Natural killer cell (primary cell): ENCODE measurements at regions not wholly inside any gene's neighbourhood (a gene's known extent, or its start where the extent isn't known, plus 50 kb on each side); places are given as distances from the start of the nearest gene placed in this dataset.

ENCODE experiments used
- ATAC-seq, 3 donors: fragments of 150-1000 bp in 2 of 3; fragments of 200-7000 bp in 1 of 3; cut with Tn5 transposase; 1 replicate in 1 of 3; 2 replicates in 2 of 3; pipeline ENCODE4 v1.10.0; 2021; ENCODE audit warnings: mild to moderate bottlenecking in 2 of 3, moderate library complexity in 2 of 3
- DNase-seq, 2 donors: peaks; one replicate each; pipeline versions ENCODE4 v3.0.0 to v3.0.0-alpha.2; 2013 to 2021; ENCODE audit warnings: mixed read lengths in 1 of 2
- H3K27ac ChIP-seq: one replicate; pipeline ENCODE4 v1.5.1; 2013; ENCODE audit warnings: mild to moderate bottlenecking, low read length
- H3K27me3 ChIP-seq: one replicate; pipeline ENCODE4 v1.6.1; 2013; ENCODE audit warnings: low read length; ENCODE audit not compliant: control insufficient read depth, insufficient read depth
- H3K36me3 ChIP-seq: one replicate; pipeline ENCODE4 v1.6.1; 2013; ENCODE audit warnings: low read length; ENCODE audit not compliant: control insufficient read depth, insufficient read depth
- H3K4me1 ChIP-seq: one replicate; pipeline ENCODE4 v1.6.1; 2013; ENCODE audit warnings: low read length; ENCODE audit not compliant: control insufficient read depth, insufficient read depth
- H3K4me3 ChIP-seq: one replicate; pipeline ENCODE4 v1.5.1; 2013; ENCODE audit warnings: low read length
- H3K9me3 ChIP-seq: one replicate; pipeline ENCODE4 v1.6.1; 2013; ENCODE audit warnings: low read length; ENCODE audit not compliant: control insufficient read depth, insufficient read depth
- H3K27ac Mint-ChIP-seq, 2 donors: one replicate each; pipeline ENCODE4 v1.8.0; 2022; ENCODE audit warnings: mild to moderate bottlenecking in 2 of 2, mixed read lengths in 2 of 2, moderate library complexity in 1 of 2
- H3K27me3 Mint-ChIP-seq, 2 donors: one replicate each; pipeline ENCODE4 v1.8.0; 2022; ENCODE audit warnings: low read depth in 2 of 2, mixed read lengths in 2 of 2
- H3K36me3 Mint-ChIP-seq: one replicate; pipeline ENCODE4 v1.8.0; 2022; ENCODE audit warnings: mixed read lengths
- H3K4me1 Mint-ChIP-seq, 2 donors: one replicate each; pipeline ENCODE4 v1.8.0; 2022; ENCODE audit warnings: mixed read lengths in 2 of 2
- H3K4me3 Mint-ChIP-seq: one replicate; pipeline ENCODE4 v1.8.0; 2022; ENCODE audit warnings: mild to moderate bottlenecking, moderate library complexity, mixed read lengths
- H3K9me3 Mint-ChIP-seq, 2 donors: one replicate each; pipeline ENCODE4 v1.8.0; 2022; ENCODE audit warnings: mixed read lengths in 2 of 2
- CTCF ChIP-seq: fragments of 200-600 bp; IDR thresholded peaks from one replicate; pipeline ENCODE4 v1.8.0; 2022; ENCODE audit warnings: antibody characterized with exemption
- WGBS: methylation state at CpG from one replicate; pipeline ENCODE4 v1.1.7; 2013; ENCODE audit warnings: missing lambda C conversion rate; ENCODE audit not compliant: insufficient coverage; 5-methylcytosine and 5-hydroxymethylcytosine counted together
- intact Hi-C: fragments of 100-400 bp; cut with micrococcal nuclease; formaldehyde crosslinking; loops from one replicate; pipeline ENCODE4 v1.14.2; 2022

GRCh38 chr21:18460979-18461378 is 57.4 kb upstream of the TMPRSS15 start:
- Histone ChIP-seq H3K4me3 (no peak overlapping the region), H3K9me3 (peaks cover 3% of the 10 kb centered on the region), H3K27ac (no peak overlapping the region), H3K4me1 (no peaks in the 10 kb centered on the region), H3K36me3 (no peaks in the 10 kb centered on the region), H3K27me3 (no peaks in the 10 kb centered on the region)
- DNase-seq (no peak), ATAC-seq (no peak)
- 38% methylated on average over 4 of the region's 4 CpGs for WGBS
- Mint-ChIP-seq H3K9me3 (peaks cover 10% of the 10 kb centered on the region in 2 donors), H3K27me3 (no peaks in the 10 kb centered on the region), H3K4me3 (no peak overlapping the region), H3K27ac (no peak overlapping the region), H3K4me1 (no peaks in the 10 kb centered on the region), H3K36me3 (no peaks in the 10 kb centered on the region)
- intact Hi-C loops: no loop called here
- no peak for TF ChIP-seq CTCF

- Histone ChIP-seq H3K9me3 (peaks cover 3% of the 10 kb centered on the region), H3K4me3 (no peak overlapping the region), H3K4me1 (no peaks in the 10 kb centered on the region), H3K27ac (no peak overlapping the region), H3K36me3 (no peaks in the 10 kb centered on the region), H3K27me3 (no peaks in the 10 kb centered on the region)
- Mint-ChIP-seq H3K27ac (no peak overlapping the region), H3K4me3 (no peak overlapping the region), H3K27me3 (no peaks in the 10 kb centered on the region), H3K36me3 (no peaks in the 10 kb centered on the region), H3K4me1 (no peaks in the 10 kb centered on the region), H3K9me3 (peaks cover 10% of the 10 kb centered on the region in 2 donors)
- no peak for TF ChIP-seq CTCF
- no CpG with 5 or more reads among the region's 3 CpGs for WGBS
- ATAC-seq: no peak
- intact Hi-C loops: no loop called here
- no peak for DNase-seq
Measured at GRCh38 chr21:18461743-18462142, 58.2 kb upstream of the TMPRSS15 start.

GRCh38 chr21:18467715-18468114 is 64.1 kb upstream of the TMPRSS15 start:
- WGBS: 57% methylated on average over 2 of the region's 2 CpGs

More at GRCh38 chr21:18467715-18468114, 64.1 kb upstream of the TMPRSS15 start:
- Histone ChIP-seq H3K27ac (no peak overlapping the region), H3K9me3 (no peaks in the 10 kb centered on the region), H3K36me3 (no peaks in the 10 kb centered on the region), H3K27me3 (no peaks in the 10 kb centered on the region), H3K4me1 (no peaks in the 10 kb centered on the region), H3K4me3 (no peak overlapping the region)
- no peak for ATAC-seq
- H3K4me1 Mint-ChIP-seq: no peaks in the 10 kb centered on the region
- intact Hi-C loops: no loop called here
- no peak for TF ChIP-seq CTCF
- no peak for DNase-seq
- no peak overlapping the region for H3K27ac Mint-ChIP-seq
- H3K4me3 Mint-ChIP-seq: no peak overlapping the region
- no peaks in the 10 kb centered on the region for H3K27me3 Mint-ChIP-seq
- H3K36me3 Mint-ChIP-seq: no peaks in the 10 kb centered on the region
- peaks cover 8 to 12% of the 10 kb centered on the region in 2 donors for H3K9me3 Mint-ChIP-seq
